HEK293 (cell line): ENCODE measurements at regions not wholly inside any gene's neighbourhood (a gene's known extent, or its start where the extent isn't known, plus 50 kb on each side); places are given as distances from the start of the nearest gene placed in this dataset.

Experiments
- ZNF2 ChIP-seq: fragments of 450-650 bp; formaldehyde crosslinking; IDR thresholded peaks from 2 replicates; pipeline ENCODE4 v1.5.1; 2016; ENCODE audit warnings: missing biosample characterization, missing genetic modification characterization
- ZNF223 ChIP-seq: fragments of 450-650 bp; formaldehyde crosslinking; IDR thresholded peaks from 2 replicates; pipeline ENCODE4 v1.5.1; 2016; ENCODE audit warnings: missing biosample characterization, missing genetic modification characterization
- ZNF24 ChIP-seq: fragments of 450-650 bp; formaldehyde crosslinking; IDR thresholded peaks from 2 replicates; pipeline ENCODE4 v1.5.1; 2016; ENCODE audit warnings: missing biosample characterization, missing genetic modification characterization

DNA sequence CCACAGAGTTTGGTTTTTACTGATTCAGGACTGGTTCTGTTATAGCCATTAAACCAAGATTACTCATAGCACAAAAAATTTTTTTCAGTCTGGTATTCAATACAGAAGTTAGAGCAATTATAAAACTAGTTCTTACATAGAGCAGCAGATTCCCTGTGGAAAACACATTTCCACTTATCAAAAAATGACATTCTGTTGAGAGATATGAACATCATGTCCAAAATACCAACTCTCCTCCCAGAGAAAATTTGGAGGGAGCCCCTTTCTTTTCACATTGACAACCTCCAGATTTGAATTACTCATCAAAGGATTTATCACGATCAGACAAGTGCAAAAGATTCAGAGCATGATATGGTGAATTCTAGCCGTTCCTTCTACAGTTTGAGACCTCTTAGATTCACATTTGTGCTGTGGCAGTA is 126.8 kb upstream of the SERPINE2 start:
- TF ChIP-seq ZNF24 (tag by site-specific recombination), result no peak
- no peak for TF ChIP-seq ZNF2 (tag by site-specific recombination)
- no peak for TF ChIP-seq ZNF223
